ENCODE measurements at regions not wholly inside any gene's neighbourhood (a gene's known extent, or its start where the extent isn't known, plus 50 kb on each side); places are given as distances from the start of the nearest gene placed in this dataset.
"Not testable (repeated sequence)": the region's sequence is repeated elsewhere in the genome, so short reads cannot be mapped to it uniquely, and the experiment has no call there.

GRCh38 chr2:111559301-111559700, 324.7 kb downstream of the ANAPC1 start:
- TF ChIP-seq CTCF (IDR thresholded peaks at IDR 0.05 in 4 of 5, conservative IDR thresholded peaks at IDR 0.05 in 1 of 5); POLR2A (IDR thresholded peaks at IDR 0.05): not testable (repeated sequence)
